VCaP (cell line): ENCODE measurements at regions not wholly inside any gene's neighbourhood (a gene's known extent, or its start where the extent isn't known, plus 50 kb on each side); places are given as distances from the start of the nearest gene placed in this dataset.
A peak's percentile ranks its signal among the peaks of the same experiment; 100 is the strongest.
"Not testable (repeated sequence)": the region's sequence is repeated elsewhere in the genome, so short reads cannot be mapped to it uniquely, and the experiment has no call there.

ENCODE experiments used
- H3K27ac ChIP-seq: fragments of 450-650 bp; 2 replicates; pipeline ENCODE4 v1.5.1; 2017
- TF ChIP-seq, protein P1 (sequence below): fragments of 450-650 bp; conservative IDR thresholded peaks from 2 replicates; pipeline ENCODE4 v1.5.1; 2017; ENCODE audit warnings: mild to moderate bottlenecking, moderate library complexity

DNA sequence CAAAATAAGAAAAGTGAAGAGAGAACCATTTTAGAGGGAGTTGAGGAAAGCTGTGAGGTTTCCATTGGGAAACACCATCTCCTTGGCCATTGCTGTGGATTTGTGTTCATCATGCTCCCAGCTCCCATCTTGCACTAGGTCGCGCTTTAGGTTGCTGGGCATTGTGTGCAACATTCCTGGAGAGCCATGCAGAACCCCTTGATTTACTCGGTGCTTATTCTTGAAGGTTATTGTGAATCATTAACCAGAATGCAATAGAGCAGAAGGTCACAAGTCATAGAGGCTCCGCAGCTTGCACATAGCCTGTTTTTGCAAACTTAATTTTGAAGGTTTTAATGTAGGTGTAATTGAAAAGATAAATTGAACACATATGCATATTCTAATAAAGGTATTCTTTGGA lies 239.2 kb upstream of the IL12A start:
- TF ChIP-seq, protein P1, sequence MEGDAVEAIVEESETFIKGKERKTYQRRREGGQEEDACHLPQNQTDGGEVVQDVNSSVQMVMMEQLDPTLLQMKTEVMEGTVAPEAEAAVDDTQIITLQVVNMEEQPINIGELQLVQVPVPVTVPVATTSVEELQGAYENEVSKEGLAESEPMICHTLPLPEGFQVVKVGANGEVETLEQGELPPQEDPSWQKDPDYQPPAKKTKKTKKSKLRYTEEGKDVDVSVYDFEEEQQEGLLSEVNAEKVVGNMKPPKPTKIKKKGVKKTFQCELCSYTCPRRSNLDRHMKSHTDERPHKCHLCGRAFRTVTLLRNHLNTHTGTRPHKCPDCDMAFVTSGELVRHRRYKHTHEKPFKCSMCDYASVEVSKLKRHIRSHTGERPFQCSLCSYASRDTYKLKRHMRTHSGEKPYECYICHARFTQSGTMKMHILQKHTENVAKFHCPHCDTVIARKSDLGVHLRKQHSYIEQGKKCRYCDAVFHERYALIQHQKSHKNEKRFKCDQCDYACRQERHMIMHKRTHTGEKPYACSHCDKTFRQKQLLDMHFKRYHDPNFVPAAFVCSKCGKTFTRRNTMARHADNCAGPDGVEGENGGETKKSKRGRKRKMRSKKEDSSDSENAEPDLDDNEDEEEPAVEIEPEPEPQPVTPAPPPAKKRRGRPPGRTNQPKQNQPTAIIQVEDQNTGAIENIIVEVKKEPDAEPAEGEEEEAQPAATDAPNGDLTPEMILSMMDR = no peak
- no peak overlapping the region for H3K27ac ChIP-seq

- H3K27ac ChIP-seq = no peak overlapping the region
- TF ChIP-seq, protein P1 = no peak
Observed at GRCh38 chr3:159751146-159751545, 237.5 kb upstream of the IL12A start.

GRCh38 chr3:159751752-159752151 lies 236.9 kb upstream of the IL12A start:
- TF ChIP-seq, protein P1 = no peak
- no peak overlapping the region for H3K27ac ChIP-seq

DNA sequence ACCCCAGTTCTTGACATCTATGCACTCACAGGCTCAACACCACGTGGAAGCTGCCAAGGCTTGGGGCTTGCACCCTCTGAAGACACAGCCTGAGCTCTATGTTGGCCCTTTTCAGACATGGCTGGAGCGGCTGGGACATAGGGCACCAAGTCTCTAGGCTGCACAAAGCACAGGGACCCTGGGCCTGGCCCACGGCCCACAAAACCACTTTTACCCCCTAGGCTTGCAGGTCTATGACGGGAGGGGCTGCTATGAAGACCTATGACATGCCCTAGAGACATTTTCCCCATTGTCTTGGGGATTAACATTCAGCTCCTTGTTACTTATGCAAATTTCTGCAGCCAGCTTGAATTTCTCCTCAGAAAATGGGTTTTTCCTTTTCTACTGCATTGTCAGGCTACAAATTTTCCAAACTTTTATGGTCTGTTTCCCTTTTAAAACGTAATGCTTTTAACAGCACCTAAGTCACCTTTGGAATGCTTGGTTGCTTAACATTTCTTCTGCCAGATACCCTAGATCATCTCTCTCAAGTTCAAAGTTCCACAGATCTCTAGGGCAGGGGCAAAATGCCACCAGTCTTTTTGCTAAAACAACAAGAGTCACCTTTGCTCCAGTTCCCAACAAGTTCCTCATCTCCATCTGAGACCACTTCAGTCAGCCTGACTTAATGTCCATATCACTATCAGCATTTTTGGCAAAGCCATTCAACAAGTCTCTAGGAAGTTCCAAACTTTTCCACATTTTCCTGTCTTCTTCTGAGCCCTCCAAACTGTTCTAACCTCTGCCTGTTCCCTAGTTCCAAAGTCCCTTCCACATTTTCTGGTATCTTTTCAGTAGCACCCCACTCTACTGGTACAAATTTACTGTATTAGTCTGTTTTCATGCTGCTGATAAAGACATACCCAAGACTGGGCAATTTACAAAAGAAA lies 232.1 kb upstream of the IL12A start:
- not testable (repeated sequence) for H3K27ac ChIP-seq

DNA sequence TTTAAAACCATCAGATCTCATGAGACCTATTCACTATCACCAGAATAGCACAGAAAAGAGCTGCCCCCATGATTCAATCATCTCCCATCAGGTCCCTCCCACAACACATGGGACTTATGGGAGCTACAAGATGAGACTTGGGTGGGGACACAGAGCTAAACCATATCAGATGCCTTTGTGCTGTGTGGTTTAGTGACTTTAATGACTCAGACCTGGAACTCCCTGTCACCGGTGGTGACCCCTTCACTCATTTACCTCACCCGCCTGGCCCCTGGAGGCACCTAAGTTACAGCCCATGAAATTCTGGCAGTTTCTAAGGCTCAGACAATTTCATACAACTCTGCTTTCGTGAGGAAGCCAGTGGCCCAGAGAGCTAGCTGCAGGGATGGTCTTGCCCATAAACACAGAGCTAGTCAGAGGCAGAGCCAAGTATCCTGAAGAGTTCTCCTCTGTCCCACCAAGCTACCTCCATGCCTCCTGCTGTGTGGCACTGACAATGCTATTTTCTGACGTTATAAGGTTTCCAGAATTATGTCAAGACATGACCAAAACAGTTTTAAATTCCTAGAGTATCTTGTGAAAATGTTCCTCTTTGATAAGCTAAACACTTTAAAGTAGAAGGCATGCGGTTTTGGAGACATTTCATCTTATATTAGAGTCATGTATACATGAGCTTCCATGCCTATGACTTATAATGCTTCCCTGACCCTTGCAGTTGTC lies 231.1 kb upstream of the IL12A start:
- H3K27ac ChIP-seq = no peak overlapping the region
- TF ChIP-seq, protein P1 = no peak

DNA sequence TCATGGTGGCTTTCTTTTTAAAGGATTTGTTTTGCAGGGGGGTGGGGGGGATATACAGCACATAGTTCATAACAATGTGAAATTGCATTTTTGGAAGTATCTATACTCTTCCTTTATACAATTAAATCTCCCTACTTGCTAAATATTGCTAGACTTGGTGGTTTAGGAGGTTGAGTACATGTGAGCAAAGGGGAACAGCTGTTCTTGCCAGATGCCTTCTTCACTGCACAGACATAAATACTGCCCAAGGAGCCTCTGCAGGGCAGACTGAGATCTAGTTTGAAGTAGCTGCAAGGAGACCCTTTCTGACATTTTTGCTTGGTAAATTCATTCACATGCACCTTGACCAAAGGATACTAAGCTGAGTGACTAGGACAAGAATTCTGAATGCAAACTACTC lies 228.6 kb upstream of the IL12A start:
- TF ChIP-seq, protein P1 = no peak

DNA sequence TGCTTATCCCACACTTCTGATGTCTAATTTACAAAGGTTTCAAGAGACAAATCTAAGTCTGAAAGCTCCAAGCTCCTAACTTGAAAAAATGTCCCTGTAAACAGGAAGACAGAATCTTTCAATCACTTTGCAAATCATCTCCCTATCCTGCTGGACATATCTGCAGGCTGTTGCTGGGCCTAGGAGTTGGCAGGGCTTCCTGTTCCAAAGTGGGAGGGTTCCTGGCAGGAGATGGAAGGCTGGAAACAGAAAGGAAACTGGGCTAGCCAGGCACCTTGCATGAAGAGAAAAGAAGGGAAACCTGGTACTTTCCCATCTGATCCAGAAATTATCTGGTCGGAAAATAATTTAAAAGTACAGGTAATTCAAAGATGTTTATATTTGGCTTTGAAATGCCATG lies 227.3 kb upstream of the IL12A start:
- TF ChIP-seq, protein P1 = no peak
- H3K27ac ChIP-seq = peak overlapping the region; percentile 61

More for the DNA sequence above, 228.6 kb upstream of the IL12A start:
- no peak overlapping the region for H3K27ac ChIP-seq
